ENCODE measurements at regions not wholly inside any gene's neighbourhood (a gene's known extent, or its start where the extent isn't known, plus 50 kb on each side); places are given as distances from the start of the nearest gene placed in this dataset.

- Histone ChIP-seq H3K4me2 (ENCODE audit: insufficient read depth, low read length) (no peak overlapping the region), H4K20me1 (ENCODE audit: insufficient read depth, low read length) (no peaks in the 10 kb centered on the region), H3K9me3 (ENCODE audit: low read depth, low read length) (no peaks in the 10 kb centered on the region), H3K36me3 (ENCODE audit: insufficient read depth, low read length) (no peaks in the 10 kb centered on the region), H3K27me3 (ENCODE audit: insufficient read depth, low read length) (no peaks in the 10 kb centered on the region), H3K27ac (ENCODE audit: low read depth, low read length) (no peak overlapping the region), H3K79me2 (ENCODE audit: insufficient read depth, low read length) (no peaks in the 10 kb centered on the region), H3K4me3 (ENCODE audit: insufficient read depth, low read length) (no peak overlapping the region), H3K4me1 (ENCODE audit: insufficient read depth, low read length) (no peaks in the 10 kb centered on the region), H2AFZ (ENCODE audit: low read length) (no peak overlapping the region)
- DNase-seq (ENCODE audit: insufficient read length, low spot score, missing footprints) = no peak
- TF ChIP-seq CTCF (IDR thresholded peaks at IDR 0.05; ENCODE audit: extremely low read depth, low read depth, low read length) = no peak
Observed at GRCh38 chr20:20821484-20822260, 109.2 kb upstream of the RALGAPA2 start.

- Histone ChIP-seq H3K79me2 (ENCODE audit: insufficient read depth, low read length) (no peaks in the 10 kb centered on the region), H3K4me2 (ENCODE audit: insufficient read depth, low read length) (no peak overlapping the region), H4K20me1 (ENCODE audit: insufficient read depth, low read length) (no peaks in the 10 kb centered on the region), H3K27me3 (ENCODE audit: insufficient read depth, low read length) (no peaks in the 10 kb centered on the region), H2AFZ (ENCODE audit: low read length) (no peak overlapping the region), H3K4me1 (ENCODE audit: insufficient read depth, low read length) (no peaks in the 10 kb centered on the region), H3K4me3 (ENCODE audit: insufficient read depth, low read length) (no peak overlapping the region), H3K27ac (ENCODE audit: low read depth, low read length) (no peak overlapping the region), H3K9me3 (ENCODE audit: low read depth, low read length) (no peaks in the 10 kb centered on the region), H3K36me3 (ENCODE audit: insufficient read depth, low read length) (no peaks in the 10 kb centered on the region)
- DNase-seq (ENCODE audit: insufficient read length, low spot score, missing footprints) = no peak
- TF ChIP-seq CTCF (IDR thresholded peaks at IDR 0.05; ENCODE audit: extremely low read depth, low read depth, low read length) = no peak
Observed at GRCh38 chr20:20820785-20821483, 108.5 kb upstream of the RALGAPA2 start.

- Histone ChIP-seq H3K9me3 (ENCODE audit: low read depth, low read length) (no peaks in the 10 kb centered on the region), H3K4me3 (ENCODE audit: insufficient read depth, low read length) (no peak overlapping the region), H3K4me2 (ENCODE audit: insufficient read depth, low read length) (no peak overlapping the region), H3K79me2 (ENCODE audit: insufficient read depth, low read length) (no peaks in the 10 kb centered on the region), H3K27me3 (ENCODE audit: insufficient read depth, low read length) (no peaks in the 10 kb centered on the region), H3K36me3 (ENCODE audit: insufficient read depth, low read length) (no peaks in the 10 kb centered on the region), H4K20me1 (ENCODE audit: insufficient read depth, low read length) (no peaks in the 10 kb centered on the region), H3K27ac (ENCODE audit: low read depth, low read length) (no peak overlapping the region), H2AFZ (ENCODE audit: low read length) (no peak overlapping the region), H3K4me1 (ENCODE audit: insufficient read depth, low read length) (no peaks in the 10 kb centered on the region)
- DNase-seq (ENCODE audit: insufficient read length, low spot score, missing footprints) = no peak
- peak; percentile 37 for TF ChIP-seq CTCF (IDR thresholded peaks at IDR 0.05; ENCODE audit: extremely low read depth, low read depth, low read length)
Observed at GRCh38 chr20:20820104-20820503, 107.7 kb upstream of the RALGAPA2 start.

Data from osteoblast (primary cell).